HL-60 (cell line): ENCODE measurements at regions not wholly inside any gene's neighbourhood (a gene's known extent, or its start where the extent isn't known, plus 50 kb on each side); places are given as distances from the start of the nearest gene placed in this dataset.

Source experiments
- DNase-seq, 2 experiments: peaks; one replicate each; pipeline ENCODE4 v3.0.0-alpha.2; 2010 to 2020; ENCODE audit warnings: low read depth in 1 of 2, low spot score in 1 of 2
- H3K27ac ChIP-seq: fragments of 250-450 bp; sonication (Bioruptor Pico); replicated peaks from 2 replicates; pipeline ENCODE4 v1.5.1; 2020; ENCODE audit warnings: mild to moderate bottlenecking, moderate library complexity
- H3K27me3 ChIP-seq: fragments of 250-450 bp; sonication (Bioruptor Pico); 2 replicates; pipeline ENCODE4 v1.5.1; 2021; ENCODE audit warnings: mild to moderate bottlenecking, moderate library complexity; ENCODE audit not compliant: insufficient read depth, poor library complexity, severe bottlenecking
- H3K4me3 ChIP-seq: replicated peaks from 2 replicates; pipeline ENCODE4 v1.5.1; 2011; ENCODE audit warnings: mild to moderate bottlenecking, control low read depth, low read length; ENCODE audit not compliant: insufficient read depth
- GABPA ChIP-seq: IDR thresholded peaks from 2 replicates; pipeline ENCODE4 v1.6.1; 2012; ENCODE audit warnings: low read depth
- POLR2AphosphoS5 ChIP-seq: IDR thresholded peaks from 2 replicates; pipeline ENCODE4 v1.6.1; 2012; ENCODE audit warnings: low read depth
- SPI1 ChIP-seq: IDR thresholded peaks from 2 replicates; pipeline ENCODE4 v1.6.1; 2012; ENCODE audit warnings: low read depth, mild to moderate bottlenecking, borderline replicate concordance
- TF ChIP-seq, protein P1 (sequence below): IDR thresholded peaks from 2 replicates; pipeline ENCODE4 v1.6.1; 2012; ENCODE audit warnings: low read depth; ENCODE audit not compliant: insufficient replicate concordance
- TF ChIP-seq, protein P2 (sequence below): IDR thresholded peaks from one replicate; pipeline ENCODE4 v1.5.1; 2011; ENCODE audit warnings: low read length, control low read depth, inconsistent platforms; ENCODE audit not compliant: insufficient read depth

- Histone ChIP-seq H3K4me3 (no peak overlapping the region), H3K27ac (no peak overlapping the region; the same call in 1 of the 2 replicates), H3K27me3 (no peaks in the 10 kb centered on the region)
- no peak for TF ChIP-seq SPI1
- TF ChIP-seq, protein P1, sequence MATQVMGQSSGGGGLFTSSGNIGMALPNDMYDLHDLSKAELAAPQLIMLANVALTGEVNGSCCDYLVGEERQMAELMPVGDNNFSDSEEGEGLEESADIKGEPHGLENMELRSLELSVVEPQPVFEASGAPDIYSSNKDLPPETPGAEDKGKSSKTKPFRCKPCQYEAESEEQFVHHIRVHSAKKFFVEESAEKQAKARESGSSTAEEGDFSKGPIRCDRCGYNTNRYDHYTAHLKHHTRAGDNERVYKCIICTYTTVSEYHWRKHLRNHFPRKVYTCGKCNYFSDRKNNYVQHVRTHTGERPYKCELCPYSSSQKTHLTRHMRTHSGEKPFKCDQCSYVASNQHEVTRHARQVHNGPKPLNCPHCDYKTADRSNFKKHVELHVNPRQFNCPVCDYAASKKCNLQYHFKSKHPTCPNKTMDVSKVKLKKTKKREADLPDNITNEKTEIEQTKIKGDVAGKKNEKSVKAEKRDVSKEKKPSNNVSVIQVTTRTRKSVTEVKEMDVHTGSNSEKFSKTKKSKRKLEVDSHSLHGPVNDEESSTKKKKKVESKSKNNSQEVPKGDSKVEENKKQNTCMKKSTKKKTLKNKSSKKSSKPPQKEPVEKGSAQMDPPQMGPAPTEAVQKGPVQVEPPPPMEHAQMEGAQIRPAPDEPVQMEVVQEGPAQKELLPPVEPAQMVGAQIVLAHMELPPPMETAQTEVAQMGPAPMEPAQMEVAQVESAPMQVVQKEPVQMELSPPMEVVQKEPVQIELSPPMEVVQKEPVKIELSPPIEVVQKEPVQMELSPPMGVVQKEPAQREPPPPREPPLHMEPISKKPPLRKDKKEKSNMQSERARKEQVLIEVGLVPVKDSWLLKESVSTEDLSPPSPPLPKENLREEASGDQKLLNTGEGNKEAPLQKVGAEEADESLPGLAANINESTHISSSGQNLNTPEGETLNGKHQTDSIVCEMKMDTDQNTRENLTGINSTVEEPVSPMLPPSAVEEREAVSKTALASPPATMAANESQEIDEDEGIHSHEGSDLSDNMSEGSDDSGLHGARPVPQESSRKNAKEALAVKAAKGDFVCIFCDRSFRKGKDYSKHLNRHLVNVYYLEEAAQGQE, result no peak
- TF ChIP-seq GABPA, result no peak
- TF ChIP-seq, protein P2, sequence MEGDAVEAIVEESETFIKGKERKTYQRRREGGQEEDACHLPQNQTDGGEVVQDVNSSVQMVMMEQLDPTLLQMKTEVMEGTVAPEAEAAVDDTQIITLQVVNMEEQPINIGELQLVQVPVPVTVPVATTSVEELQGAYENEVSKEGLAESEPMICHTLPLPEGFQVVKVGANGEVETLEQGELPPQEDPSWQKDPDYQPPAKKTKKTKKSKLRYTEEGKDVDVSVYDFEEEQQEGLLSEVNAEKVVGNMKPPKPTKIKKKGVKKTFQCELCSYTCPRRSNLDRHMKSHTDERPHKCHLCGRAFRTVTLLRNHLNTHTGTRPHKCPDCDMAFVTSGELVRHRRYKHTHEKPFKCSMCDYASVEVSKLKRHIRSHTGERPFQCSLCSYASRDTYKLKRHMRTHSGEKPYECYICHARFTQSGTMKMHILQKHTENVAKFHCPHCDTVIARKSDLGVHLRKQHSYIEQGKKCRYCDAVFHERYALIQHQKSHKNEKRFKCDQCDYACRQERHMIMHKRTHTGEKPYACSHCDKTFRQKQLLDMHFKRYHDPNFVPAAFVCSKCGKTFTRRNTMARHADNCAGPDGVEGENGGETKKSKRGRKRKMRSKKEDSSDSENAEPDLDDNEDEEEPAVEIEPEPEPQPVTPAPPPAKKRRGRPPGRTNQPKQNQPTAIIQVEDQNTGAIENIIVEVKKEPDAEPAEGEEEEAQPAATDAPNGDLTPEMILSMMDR, result no peak
- no peak for TF ChIP-seq POLR2AphosphoS5
- no peak for DNase-seq
These were observed 102.7 kb upstream of the NAP1L1 start for GRCh38 chr12:76187177-76187576.

DNA sequence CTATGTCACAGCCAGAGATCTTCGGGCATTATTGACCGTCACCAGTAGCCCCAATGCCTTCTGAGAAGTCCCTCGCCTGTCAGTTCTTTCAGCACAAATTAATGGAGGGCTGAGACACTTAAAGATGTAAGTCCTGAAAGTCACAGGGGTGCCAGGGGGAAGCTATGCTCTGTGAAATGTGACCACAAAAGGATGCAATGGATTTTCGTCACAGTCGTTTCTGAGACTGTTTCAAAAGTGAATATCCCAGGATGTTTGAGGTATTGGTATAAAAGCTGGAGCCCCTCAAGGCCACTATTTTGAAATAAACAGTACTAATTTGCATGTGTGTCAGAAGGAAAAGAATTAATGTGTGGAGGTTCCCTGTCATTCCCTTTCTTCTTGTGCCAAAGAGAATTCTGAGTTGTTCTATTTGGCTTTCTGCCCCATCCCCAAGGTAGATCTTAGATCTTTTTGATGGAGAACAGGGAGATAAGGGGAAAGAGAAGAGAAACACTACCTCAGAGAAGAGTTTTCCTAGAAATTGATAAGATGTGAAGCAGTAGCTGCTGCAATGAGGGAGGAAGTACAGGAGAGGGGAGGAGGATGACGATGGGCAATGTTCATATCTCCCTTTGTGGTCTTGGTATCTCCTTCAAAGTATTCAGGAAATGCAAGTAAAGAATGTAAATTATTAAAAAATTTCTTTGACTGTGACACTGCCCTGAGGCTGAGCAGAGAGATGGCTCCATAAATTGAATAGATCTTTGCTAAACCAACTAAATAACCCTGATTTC, 101.8 kb upstream of the NAP1L1 start:
- Histone ChIP-seq H3K4me3 (no peak overlapping the region), H3K27ac (peak overlapping the region; percentile 42), H3K27me3 (no peaks in the 10 kb centered on the region)
- TF ChIP-seq, protein P1, result no peak
- no peak for TF ChIP-seq SPI1
- no peak for TF ChIP-seq GABPA
- no peak for TF ChIP-seq POLR2AphosphoS5
- TF ChIP-seq, protein P2, result no peak
- DNase-seq, result peak; percentile 38 to 80

DNA sequence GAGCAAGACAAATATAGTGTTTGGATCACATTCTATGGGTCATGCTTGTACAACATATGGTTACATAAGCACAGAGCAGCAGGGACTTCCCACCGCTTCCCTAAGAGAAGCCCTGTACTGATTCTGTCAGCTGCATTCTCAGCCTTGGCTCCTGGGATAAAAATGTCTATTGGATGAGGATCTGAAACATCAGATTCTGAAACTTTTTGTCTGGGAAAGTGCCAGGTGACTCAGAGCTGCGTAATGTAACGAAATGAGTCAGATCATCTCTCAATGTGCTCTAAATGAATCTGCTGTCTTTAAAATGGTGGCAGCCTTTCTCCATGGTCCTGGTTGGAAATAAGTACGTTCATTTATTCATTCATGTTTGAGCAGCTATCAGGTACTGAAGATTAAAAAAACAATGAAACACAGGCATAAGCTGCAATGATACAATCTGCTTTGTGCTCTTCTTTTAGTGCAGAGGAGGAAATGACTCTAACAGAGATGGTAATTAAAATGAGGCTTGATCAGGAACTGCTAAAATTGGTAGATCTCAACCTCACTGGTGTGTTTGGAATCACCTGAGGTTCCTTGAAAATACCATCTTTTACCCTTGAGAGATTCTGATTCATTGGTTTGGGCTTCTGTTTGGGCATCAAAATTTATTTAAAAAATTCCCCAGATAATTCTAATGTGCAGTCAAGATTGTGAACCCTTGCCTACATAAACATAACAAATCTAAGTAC, 99.1 kb upstream of the NAP1L1 start:
- Histone ChIP-seq H3K4me3 (no peak overlapping the region), H3K27me3 (no peaks in the 10 kb centered on the region), H3K27ac (no peak overlapping the region)
- DNase-seq, result peak; percentile 15 to 67
- TF ChIP-seq, protein P1, result peak; percentile 57
- TF ChIP-seq, protein P2, result no peak
- no peak for TF ChIP-seq GABPA
- TF ChIP-seq SPI1, result no peak
- no peak for TF ChIP-seq POLR2AphosphoS5
